HEK293 (cell line): ENCODE measurements at regions not wholly inside any gene's neighbourhood (a gene's known extent, or its start where the extent isn't known, plus 50 kb on each side); places are given as distances from the start of the nearest gene placed in this dataset.

Experiments
- CTCF ChIA-PET: fragments of 350-600 bp; formaldehyde crosslinking; extraction: SDS; loops from one replicate; lab custom pipeline; 2021; ENCODE audit warnings: antibody characterized with exemption; lab: Yijun Ruan, JAX
- POLR2A ChIA-PET: fragments of 300-600 bp; formaldehyde crosslinking; extraction: SDS; loops from one replicate; lab custom pipeline; 2020; ENCODE audit warnings: antibody characterized with exemption, inconsistent platforms; lab: Yijun Ruan, JAX
- H3K27ac ChIP-seq: fragments of 200-500 bp; sonication (Bioruptor generic); 2 replicates; pipeline ENCODE4 v1.5.1; 2014; ENCODE audit warnings: low read depth, low read length, control low read depth, inconsistent platforms; ENCODE audit errors: extremely low read depth
- H3K36me3 ChIP-seq, 2 experiments: fragments of 200-500 bp in 1 of 2; sonication (Bioruptor generic) in 1 of 2; 1 replicate in 1 of 2; 2 replicates in 1 of 2; pipeline ENCODE4 v1.5.1; 2014 to 2017; ENCODE audit warnings: inconsistent platforms in 2 of 2, low read length in 2 of 2; ENCODE audit not compliant: control insufficient read depth in 2 of 2, insufficient read depth in 1 of 2
- H3K4me1 ChIP-seq: fragments of 200-500 bp; sonication (Bioruptor generic); 2 replicates; pipeline ENCODE4 v1.5.1; 2014; ENCODE audit warnings: mild to moderate bottlenecking, low read length, inconsistent platforms; ENCODE audit not compliant: control insufficient read depth, insufficient read depth
- H3K4me3 ChIP-seq: 2 replicates; pipeline ENCODE4 v1.5.1; 2011; ENCODE audit warnings: low read depth, mild to moderate bottlenecking, control low read depth, low read length, moderate library complexity
- H3K9me3 ChIP-seq: fragments of 200-500 bp; sonication (Bioruptor generic); 2 replicates; pipeline ENCODE4 v1.5.1; 2014; ENCODE audit warnings: low read depth, low read length, inconsistent platforms; ENCODE audit not compliant: control insufficient read depth, insufficient read depth
- ATF2 ChIP-seq: fragments of 450-650 bp; formaldehyde crosslinking; IDR thresholded peaks from 2 replicates; pipeline ENCODE4 v1.5.1; 2016; ENCODE audit warnings: missing biosample characterization, missing genetic modification characterization, low read depth
- IKZF3 ChIP-seq: fragments of 450-650 bp; IDR thresholded peaks from 2 replicates; pipeline ENCODE4 v1.5.0; 2018; ENCODE audit warnings: missing biosample characterization, mild to moderate bottlenecking, missing genetic modification characterization, moderate library complexity
- KLF1 ChIP-seq: fragments of 450-650 bp; formaldehyde crosslinking; IDR thresholded peaks from 2 replicates; pipeline ENCODE4 v1.5.1; 2016; ENCODE audit warnings: missing biosample characterization, missing genetic modification characterization
- KLF17 ChIP-seq: fragments of 450-650 bp; formaldehyde crosslinking; IDR thresholded peaks from 2 replicates; pipeline ENCODE4 v1.5.1; 2016; ENCODE audit warnings: missing biosample characterization, missing genetic modification characterization
- MEIS1 ChIP-seq: sonication (generic); formaldehyde crosslinking; IDR thresholded peaks from 2 replicates; pipeline ENCODE4 v1.8.1; 2022; ENCODE audit warnings: missing genetic modification reagents, mild to moderate bottlenecking, borderline replicate concordance
- MZF1 ChIP-seq: fragments of 450-650 bp; formaldehyde crosslinking; IDR thresholded peaks from 2 replicates; pipeline ENCODE4 v1.5.1; 2017; ENCODE audit warnings: missing biosample characterization, missing genetic modification characterization, borderline replicate concordance
- RBAK ChIP-seq: fragments of 450-650 bp; formaldehyde crosslinking; IDR thresholded peaks from 2 replicates; pipeline ENCODE4 v1.5.1; 2016; ENCODE audit warnings: missing biosample characterization, missing genetic modification characterization
- ZEB2 ChIP-seq: fragments of 450-650 bp; formaldehyde crosslinking; IDR thresholded peaks from 2 replicates; pipeline ENCODE4 v1.5.1; 2016; ENCODE audit warnings: missing biosample characterization, missing genetic modification characterization
- ZNF112 ChIP-seq: fragments of 450-650 bp; formaldehyde crosslinking; IDR thresholded peaks from 2 replicates; pipeline ENCODE4 v1.5.0; 2017; ENCODE audit warnings: missing biosample characterization, missing genetic modification characterization
- ZNF121 ChIP-seq: fragments of 450-650 bp; formaldehyde crosslinking; IDR thresholded peaks from 2 replicates; pipeline ENCODE4 v1.5.1; 2016; ENCODE audit warnings: missing biosample characterization, missing genetic modification characterization
- ZNF148 ChIP-seq: fragments of 450-650 bp; formaldehyde crosslinking; IDR thresholded peaks from 2 replicates; pipeline ENCODE4 v1.5.0; 2017; ENCODE audit warnings: missing biosample characterization, missing genetic modification characterization, borderline replicate concordance
- ZNF214 ChIP-seq: fragments of 450-650 bp; formaldehyde crosslinking; IDR thresholded peaks from 2 replicates; pipeline ENCODE4 v1.5.1; 2017; ENCODE audit warnings: missing biosample characterization, mild to moderate bottlenecking, missing genetic modification characterization, borderline replicate concordance
- ZNF274 ChIP-seq, 2 experiments: fragments of 200-500 bp in 1 of 2; fragments of 450-650 bp in 1 of 2; sonication (Bioruptor generic) in 1 of 2; formaldehyde crosslinking in 1 of 2; IDR thresholded peaks; 2 replicates each; pipeline versions ENCODE4 v1.5.1 to v1.6.1; 2014 to 2016; ENCODE audit warnings: borderline replicate concordance in 1 of 2, inconsistent platforms in 1 of 2, low read length in 1 of 2, missing biosample characterization in 1 of 2, missing genetic modification characterization in 1 of 2
- ZNF354C ChIP-seq: fragments of 450-650 bp; formaldehyde crosslinking; IDR thresholded peaks from 2 replicates; pipeline ENCODE4 v1.5.1; 2016; ENCODE audit warnings: missing biosample characterization, missing genetic modification characterization, low read depth, borderline replicate concordance
- ZNF398 ChIP-seq: fragments of 450-650 bp; formaldehyde crosslinking; IDR thresholded peaks from 2 replicates; pipeline ENCODE4 v1.5.1; 2017; ENCODE audit warnings: missing biosample characterization, missing genetic modification characterization
- ZNF449 ChIP-seq: fragments of 450-650 bp; formaldehyde crosslinking; IDR thresholded peaks from 2 replicates; pipeline ENCODE4 v1.5.1; 2017; ENCODE audit warnings: missing biosample characterization, mild to moderate bottlenecking, missing genetic modification characterization, moderate library complexity
- ZNF585B ChIP-seq: fragments of 450-650 bp; formaldehyde crosslinking; IDR thresholded peaks from 2 replicates; pipeline ENCODE4 v1.5.1; 2016; ENCODE audit warnings: missing biosample characterization, missing genetic modification characterization
- ZNF658 ChIP-seq: fragments of 450-650 bp; formaldehyde crosslinking; IDR thresholded peaks from 2 replicates; pipeline ENCODE4; 2016; ENCODE audit warnings: missing biosample characterization, missing genetic modification characterization
- ZNF677 ChIP-seq: fragments of 450-650 bp; IDR thresholded peaks from 2 replicates; pipeline ENCODE4 v1.5.0; 2018; ENCODE audit warnings: missing biosample characterization, mild to moderate bottlenecking, missing genetic modification characterization, moderate library complexity
- ZNF692 ChIP-seq: fragments of 450-650 bp; formaldehyde crosslinking; IDR thresholded peaks from 2 replicates; pipeline ENCODE4 v1.5.1; 2016; ENCODE audit warnings: missing biosample characterization, missing genetic modification characterization
- ZNF791 ChIP-seq: fragments of 450-650 bp; formaldehyde crosslinking; IDR thresholded peaks from 2 replicates; pipeline ENCODE4 v1.5.1; 2016; ENCODE audit warnings: missing biosample characterization, missing genetic modification characterization
- ZNF837 ChIP-seq: fragments of 450-650 bp; formaldehyde crosslinking; IDR thresholded peaks from 2 replicates; pipeline ENCODE4 v1.5.1; 2016; ENCODE audit warnings: missing biosample characterization, missing genetic modification characterization
- ZSCAN18 ChIP-seq: fragments of 450-650 bp; formaldehyde crosslinking; IDR thresholded peaks from 2 replicates; pipeline ENCODE4 v1.5.1; 2016; ENCODE audit warnings: missing biosample characterization, missing genetic modification characterization

GRCh38 chr17:72466606-72467005, 345.8 kb downstream of the SOX9 start (continued):
- TF ChIP-seq ZNF692 (tag by site-specific recombination) (no peak), ZNF354C (tag by site-specific recombination) (no peak)

GRCh38 chr17:72467841-72468653, 347.2 kb downstream of the SOX9 start:
- no peaks in the 10 kb centered on the region for H3K36me3 ChIP-seq
- peaks cover 11% of the 10 kb centered on the region for H3K4me1 ChIP-seq
- H3K27ac ChIP-seq = no peak overlapping the region
- ChIA-PET CTCF (no interaction called here), POLR2A (interaction anchor here (0.7 kb wide), 1 partner anchor 129 kb away, joined by 3 read pairs; no protein-coding TSS in a partner anchor)
- H3K4me3 ChIP-seq = no peak overlapping the region
- no peaks in the 10 kb centered on the region for H3K9me3 ChIP-seq
- TF ChIP-seq RBAK (tag by site-specific recombination) (no peak), IKZF3 (no peak), MZF1 (tag by site-specific recombination) (no peak), KLF17 (tag by site-specific recombination) (peak; percentile 76), ZNF677 (tag by site-specific recombination) (no peak), ZNF658 (tag by site-specific recombination) (no peak), MEIS1 (CRISPR knock-in tag) (no peak), ZNF791 (no peak), ZNF585B (tag by site-specific recombination) (no peak), ZSCAN18 (no peak), ZNF121 (tag by site-specific recombination) (no peak), ZNF274 (IDR thresholded peaks at IDR 0.05; ENCODE audit: low read length) (no peak), ZNF274 (tag by site-specific recombination; IDR thresholded peaks at IDR 0.05; ENCODE audit: borderline replicate concordance) (no peak), ATF2 (tag by site-specific recombination) (no peak), ZNF112 (no peak), ZNF449 (tag by site-specific recombination) (peak; percentile 94), ZNF148 (tag by site-specific recombination) (no peak), KLF1 (tag by site-specific recombination) (0 out of 2 replicates have a peak, but pooled peaks have one; percentile 17), ZEB2 (tag by site-specific recombination) (no peak), ZNF214 (tag by site-specific recombination) (no peak), ZNF837 (tag by site-specific recombination) (no peak), ZNF398 (tag by site-specific recombination) (0 out of 2 replicates have a peak, but pooled peaks have one; percentile 35)
